T-cell (primary cell): ENCODE measurements at regions not wholly inside any gene's neighbourhood (a gene's known extent, or its start where the extent isn't known, plus 50 kb on each side); places are given as distances from the start of the nearest gene placed in this dataset.

Source experiments
- ATAC-seq, 4 experiments: fragments of 200-7000 bp in 3 of 4; fragments of 150-1000 bp in 1 of 4; cut with Tn5 transposase; replicated peaks in 1 of 4; 1 replicate in 3 of 4; 2 replicates in 1 of 4; pipeline ENCODE4 v1.10.0; 2021; ENCODE audit warnings: moderate library complexity in 3 of 4, mild to moderate bottlenecking in 2 of 4, moderate number of reproducible peaks in 1 of 4
- CTCF ChIA-PET, 2 donors: fragments of 300-600 bp; sonication (Branson Sonifier 250); formaldehyde crosslinking; loops; one replicate each; lab custom pipeline; 2022; ENCODE audit warnings: antibody characterized with exemption in 2 of 2; lab: Charles Lee
- POLR2A ChIA-PET, 2 donors: fragments of 300-600 bp; sonication (Branson Sonifier 250); formaldehyde crosslinking; loops; one replicate each; lab custom pipeline; 2022; ENCODE audit warnings: antibody characterized with exemption in 2 of 2; lab: Charles Lee
- DNase-seq, 35 experiments: peaks; one replicate each; pipeline versions ENCODE4 v3.0.0 to v3.0.0-alpha.2; 2013 to 2023
- H3K27ac ChIP-seq: one replicate; pipeline ENCODE4 v1.5.1; 2013; ENCODE audit warnings: low read length
- H3K27me3 ChIP-seq, 2 experiments: replicated peaks in 1 of 2; 1 replicate in 1 of 2; 2 replicates in 1 of 2; pipeline versions ENCODE4 v1.6.1 to v1.7.0; 2013; ENCODE audit warnings: low read length in 1 of 2, mixed read lengths in 1 of 2; ENCODE audit not compliant: control insufficient read depth in 2 of 2, insufficient read depth in 2 of 2; ENCODE audit errors: extremely low read depth in 1 of 2
- H3K36me3 ChIP-seq, 2 donors: 1 replicate in 1 of 2; 2 replicates in 1 of 2; pipeline versions ENCODE4 v1.6.1 to v1.7.0; 2013; ENCODE audit warnings: low read length in 1 of 2; ENCODE audit not compliant: control insufficient read depth in 2 of 2, insufficient read depth in 1 of 2; ENCODE audit errors: extremely low read depth in 1 of 2
- H3K4me1 ChIP-seq, 2 experiments: 1 replicate in 1 of 2; 2 replicates in 1 of 2; pipeline versions ENCODE4 v1.6.1 to v1.7.0; 2013; ENCODE audit warnings: low read length in 2 of 2, mixed read lengths in 1 of 2; ENCODE audit not compliant: insufficient read depth in 2 of 2, control insufficient read depth in 1 of 2; ENCODE audit errors: extremely low read depth in 1 of 2
- H3K4me3 ChIP-seq, 2 donors: 1 replicate in 1 of 2; 2 replicates in 1 of 2; pipeline versions ENCODE4 v1.5.1 to v1.7.0; 2013; ENCODE audit warnings: mild to moderate bottlenecking in 2 of 2, low read length in 1 of 2, moderate library complexity in 1 of 2; ENCODE audit not compliant: control insufficient read depth in 1 of 2; ENCODE audit errors: extremely low read depth in 1 of 2
- H3K9me3 ChIP-seq: 2 replicates; pipeline ENCODE4 v1.7.0; 2013
- H3K27ac Mint-ChIP-seq, 2 donors: one replicate each; pipeline ENCODE4 v1.8.0; 2020 to 2021; ENCODE audit warnings: mild to moderate bottlenecking in 2 of 2, mixed read lengths in 2 of 2
- H3K27me3 Mint-ChIP-seq, 2 donors: one replicate each; pipeline ENCODE4 v1.8.0; 2021 to 2022; ENCODE audit warnings: mixed read lengths in 2 of 2
- H3K36me3 Mint-ChIP-seq: one replicate; pipeline ENCODE4 v1.8.0; 2021; ENCODE audit warnings: mixed read lengths
- H3K4me1 Mint-ChIP-seq, 3 donors: one replicate each; pipeline ENCODE4 v1.8.0; 2020 to 2022; ENCODE audit warnings: mixed read lengths in 3 of 3, mild to moderate bottlenecking in 1 of 3
- H3K4me3 Mint-ChIP-seq, 3 donors: one replicate each; pipeline ENCODE4 v1.8.0; 2020 to 2022; ENCODE audit warnings: mild to moderate bottlenecking in 3 of 3, mixed read lengths in 3 of 3, moderate library complexity in 3 of 3
- H3K9me3 Mint-ChIP-seq, 3 donors: one replicate each; pipeline ENCODE4 v1.8.0; 2020 to 2022; ENCODE audit warnings: mixed read lengths in 3 of 3
- WGBS: methylation state at CpG from one replicate; pipeline ENCODE4 v1.1.5; 2013; ENCODE audit warnings: missing lambda C conversion rate; ENCODE audit not compliant: insufficient coverage; 5-methylcytosine and 5-hydroxymethylcytosine counted together

GRCh38 chr3:144455841-144456440 lies 484.3 kb downstream of the DIPK2A start:
- H3K36me3 ChIP-seq = no peaks in the 10 kb centered on the region
- H3K9me3 ChIP-seq = no peaks in the 10 kb centered on the region
- WGBS = no CpG with 5 or more reads among the region's 5 CpGs
- no peak overlapping the region for H3K27ac ChIP-seq
- Mint-ChIP-seq H3K4me1 (no peaks in the 10 kb centered on the region), H3K9me3 (no peaks in the 10 kb centered on the region), H3K27me3 (no peaks in the 10 kb centered on the region), H3K27ac (no peak overlapping the region), H3K4me3 (no peak overlapping the region), H3K36me3 (no peaks in the 10 kb centered on the region)
- H3K4me1 ChIP-seq = no peaks in the 10 kb centered on the region
- no peak for DNase-seq
- no peak overlapping the region for H3K4me3 ChIP-seq
- POLR2A ChIA-PET = no interaction called here
- CTCF ChIA-PET = no interaction called here
- ATAC-seq = no peak
- no peaks in the 10 kb centered on the region for H3K27me3 ChIP-seq

GRCh38 chr3:144457758-144458157 lies 486.1 kb downstream of the DIPK2A start:
- no peaks in the 10 kb centered on the region for H3K4me1 ChIP-seq
- H3K36me3 ChIP-seq = no peaks in the 10 kb centered on the region
- POLR2A ChIA-PET = no interaction called here
- H3K9me3 Mint-ChIP-seq = no peaks in the 10 kb centered on the region
- H3K4me1 Mint-ChIP-seq = no peaks in the 10 kb centered on the region
- H3K4me3 ChIP-seq = no peak overlapping the region
- no peak for ATAC-seq
- H3K36me3 Mint-ChIP-seq = no peaks in the 10 kb centered on the region
- no peaks in the 10 kb centered on the region for H3K27me3 ChIP-seq
- CTCF ChIA-PET = no interaction called here
- H3K9me3 ChIP-seq = no peaks in the 10 kb centered on the region
- no peak for DNase-seq
- no peak overlapping the region for H3K4me3 Mint-ChIP-seq
- no peaks in the 10 kb centered on the region for H3K27me3 Mint-ChIP-seq
- no peak overlapping the region for H3K27ac ChIP-seq
- H3K27ac Mint-ChIP-seq = no peak overlapping the region

- H3K36me3 Mint-ChIP-seq = no peaks in the 10 kb centered on the region
- Histone ChIP-seq H3K27ac (no peak overlapping the region), H3K4me3 (no peak overlapping the region), H3K4me1 (no peaks in the 10 kb centered on the region), H3K27me3 (no peaks in the 10 kb centered on the region), H3K36me3 (no peaks in the 10 kb centered on the region), H3K9me3 (no peaks in the 10 kb centered on the region)
- CTCF ChIA-PET = no interaction called here
- no peaks in the 10 kb centered on the region for H3K27me3 Mint-ChIP-seq
- no peak overlapping the region for H3K27ac Mint-ChIP-seq
- ATAC-seq (no peak), DNase-seq (no peak)
- WGBS = 83% methylated on average over 2 of the region's 2 CpGs
- H3K9me3 Mint-ChIP-seq = no peaks in the 10 kb centered on the region
- no peaks in the 10 kb centered on the region for H3K4me1 Mint-ChIP-seq
- H3K4me3 Mint-ChIP-seq = no peak overlapping the region
- POLR2A ChIA-PET = no interaction called here
Observed at GRCh38 chr3:144458283-144458682, 486.7 kb downstream of the DIPK2A start.

GRCh38 chr3:144462337-144462736 lies 490.7 kb downstream of the DIPK2A start:
- H3K9me3 Mint-ChIP-seq = no peaks in the 10 kb centered on the region
- H3K27me3 Mint-ChIP-seq = no peaks in the 10 kb centered on the region
- H3K4me1 ChIP-seq = no peaks in the 10 kb centered on the region
- ChIA-PET CTCF (no interaction called here), POLR2A (interaction anchor here in 1 of 2 donors (0.7 kb wide), 1 partner anchor 18 kb away, joined by 3 read pairs; no protein-coding TSS in a partner anchor)
- DNase-seq = no peak
- H3K36me3 ChIP-seq = no peaks in the 10 kb centered on the region
- H3K27ac ChIP-seq = no peak overlapping the region
- no peak overlapping the region for H3K4me3 ChIP-seq
- H3K36me3 Mint-ChIP-seq = no peaks in the 10 kb centered on the region
- H3K27me3 ChIP-seq = no peaks in the 10 kb centered on the region
- H3K4me3 Mint-ChIP-seq = no peak overlapping the region
- WGBS = no CpG with 5 or more reads among the region's 1 CpG
- H3K4me1 Mint-ChIP-seq = no peaks in the 10 kb centered on the region
- no peak for ATAC-seq
- no peaks in the 10 kb centered on the region for H3K9me3 ChIP-seq
- no peak overlapping the region for H3K27ac Mint-ChIP-seq

- H3K36me3 Mint-ChIP-seq = no peaks in the 10 kb centered on the region
- Histone ChIP-seq H3K4me1 (no peaks in the 10 kb centered on the region), H3K36me3 (no peaks in the 10 kb centered on the region), H3K27me3 (no peaks in the 10 kb centered on the region), H3K4me3 (no peak overlapping the region), H3K9me3 (no peaks in the 10 kb centered on the region), H3K27ac (no peak overlapping the region)
- WGBS = no CpG with 5 or more reads among the region's 3 CpGs
- DNase-seq (no peak), ATAC-seq (no peak)
- H3K4me3 Mint-ChIP-seq = no peak overlapping the region
- H3K9me3 Mint-ChIP-seq = no peaks in the 10 kb centered on the region
- CTCF ChIA-PET = no interaction called here
- H3K27me3 Mint-ChIP-seq = no peaks in the 10 kb centered on the region
- H3K27ac Mint-ChIP-seq = no peak overlapping the region
- POLR2A ChIA-PET = no interaction called here
- H3K4me1 Mint-ChIP-seq = no peaks in the 10 kb centered on the region
Observed at GRCh38 chr3:144463911-144464310, 492.3 kb downstream of the DIPK2A start.

- Histone ChIP-seq H3K4me3 (no peak overlapping the region), H3K27ac (no peak overlapping the region), H3K27me3 (no peaks in the 10 kb centered on the region), H3K4me1 (no peaks in the 10 kb centered on the region), H3K36me3 (no peaks in the 10 kb centered on the region), H3K9me3 (no peaks in the 10 kb centered on the region)
- DNase-seq (no peak), ATAC-seq (no peak)
- H3K27ac Mint-ChIP-seq = no peak overlapping the region
- ChIA-PET POLR2A (no interaction called here), CTCF (no interaction called here)
- no peak overlapping the region for H3K4me3 Mint-ChIP-seq
- no peaks in the 10 kb centered on the region for H3K36me3 Mint-ChIP-seq
- no CpG with 5 or more reads among the region's 1 CpG for WGBS
- no peaks in the 10 kb centered on the region for H3K9me3 Mint-ChIP-seq
- no peaks in the 10 kb centered on the region for H3K4me1 Mint-ChIP-seq
- H3K27me3 Mint-ChIP-seq = no peaks in the 10 kb centered on the region
Observed at GRCh38 chr3:144466114-144466513, 494.5 kb downstream of the DIPK2A start.

GRCh38 chr3:144466540-144466939 lies 494.9 kb downstream of the DIPK2A start:
- Histone ChIP-seq H3K4me1 (no peaks in the 10 kb centered on the region), H3K9me3 (no peaks in the 10 kb centered on the region), H3K27me3 (no peaks in the 10 kb centered on the region), H3K4me3 (no peak overlapping the region), H3K36me3 (no peaks in the 10 kb centered on the region), H3K27ac (no peak overlapping the region)
- H3K4me3 Mint-ChIP-seq = no peak overlapping the region
- CTCF ChIA-PET = no interaction called here
- POLR2A ChIA-PET = no interaction called here
- no peaks in the 10 kb centered on the region for H3K27me3 Mint-ChIP-seq
- no peaks in the 10 kb centered on the region for H3K36me3 Mint-ChIP-seq
- no peak overlapping the region for H3K27ac Mint-ChIP-seq
- DNase-seq (no peak), ATAC-seq (no peak)
- no peaks in the 10 kb centered on the region for H3K4me1 Mint-ChIP-seq
- H3K9me3 Mint-ChIP-seq = no peaks in the 10 kb centered on the region
- no CpG with 5 or more reads among the region's 2 CpGs for WGBS
